Caco-2 (cell line): ENCODE measurements at regions not wholly inside any gene's neighbourhood (a gene's known extent, or its start where the extent isn't known, plus 50 kb on each side); places are given as distances from the start of the nearest gene placed in this dataset.

Source experiments
- BruUV-seq: library from RNA; stranded (reverse); fragments of 400-500 nt; replicated peaks from 2 replicates; lab custom pipeline; 2021; lab: Mats Ljungman, UMichigan
- CTCF ChIA-PET: fragments of 300-600 bp; sonication (Branson Sonifier 250); formaldehyde crosslinking; loops from one replicate; lab custom pipeline; 2022; ENCODE audit warnings: antibody characterized with exemption; lab: Charles Lee
- POLR2A ChIA-PET: fragments of 300-600 bp; sonication (Branson Sonifier 250); formaldehyde crosslinking; loops from one replicate; lab custom pipeline; 2022; ENCODE audit warnings: antibody characterized with exemption; lab: Charles Lee
- DNase-seq, 2 experiments: peaks; one replicate each; pipeline versions ENCODE4 v3.0.0 to v3.0.0-alpha.2; 2020 to 2022
- H3K27me3 ChIP-seq: replicated peaks from 2 replicates; pipeline ENCODE4 v1.6.0; 2011; ENCODE audit warnings: low read length; ENCODE audit not compliant: control insufficient read depth, insufficient read depth
- H3K36me3 ChIP-seq: 2 replicates; pipeline ENCODE4 v1.5.1; 2011; ENCODE audit warnings: low read length; ENCODE audit not compliant: control insufficient read depth, insufficient read depth
- H3K4me1 ChIP-seq: fragments of 250-450 bp; sonication (Bioruptor Pico); 2 replicates; pipeline ENCODE4 v1.5.1; 2020; ENCODE audit warnings: mild to moderate bottlenecking
- H3K4me3 ChIP-seq: 2 replicates; pipeline ENCODE4 v1.5.1; 2011; ENCODE audit warnings: low read depth, mild to moderate bottlenecking, control low read depth, low read length
- H3K9me3 ChIP-seq: fragments of 250-450 bp; sonication (Bioruptor Pico); 2 replicates; pipeline ENCODE4 v1.5.1; 2020; ENCODE audit warnings: mild to moderate bottlenecking, moderate library complexity
- H3K27ac Mint-ChIP-seq: one replicate; pipeline ENCODE4 v1.8.0; 2022; ENCODE audit warnings: mixed read lengths; ENCODE audit not compliant: unreplicated experiment
- H3K27me3 Mint-ChIP-seq: one replicate; pipeline ENCODE4 v1.8.0; 2022; ENCODE audit warnings: mixed read lengths; ENCODE audit not compliant: insufficient read depth, unreplicated experiment
- H3K36me3 Mint-ChIP-seq: one replicate; pipeline ENCODE4 v1.8.0; 2022; ENCODE audit warnings: mild to moderate bottlenecking, mixed read lengths; ENCODE audit not compliant: insufficient read depth, unreplicated experiment
- H3K4me1 Mint-ChIP-seq: one replicate; pipeline ENCODE4 v1.8.0; 2022; ENCODE audit warnings: low read depth, mixed read lengths; ENCODE audit not compliant: unreplicated experiment
- H3K4me3 Mint-ChIP-seq: one replicate; pipeline ENCODE4 v1.8.0; 2022; ENCODE audit warnings: mild to moderate bottlenecking, moderate library complexity, mixed read lengths; ENCODE audit not compliant: unreplicated experiment
- H3K9me3 Mint-ChIP-seq: one replicate; pipeline ENCODE4 v1.8.0; 2022; ENCODE audit warnings: mixed read lengths; ENCODE audit not compliant: unreplicated experiment
- intact Hi-C: fragments of 100-400 bp; cut with micrococcal nuclease; formaldehyde crosslinking; loops from one replicate; pipeline ENCODE4 v1.10.0; 2022; ENCODE audit not compliant: unreplicated experiment
- TF ChIP-seq, protein P1 (sequence below), 2 experiments: fragments of 200-600 bp in 1 of 2; IDR thresholded peaks; 1 replicate in 1 of 2; 2 replicates in 1 of 2; pipeline versions ENCODE4 v1.5.1 to v1.8.0; 2011 to 2022; ENCODE audit warnings: antibody characterized with exemption in 1 of 2, control low read depth in 1 of 2, inconsistent platforms in 1 of 2, low read depth in 1 of 2, low read length in 1 of 2, mild to moderate bottlenecking in 1 of 2, moderate library complexity in 1 of 2; ENCODE audit not compliant: insufficient read depth in 1 of 2, severe bottlenecking in 1 of 2, unreplicated experiment in 1 of 2

DNA sequence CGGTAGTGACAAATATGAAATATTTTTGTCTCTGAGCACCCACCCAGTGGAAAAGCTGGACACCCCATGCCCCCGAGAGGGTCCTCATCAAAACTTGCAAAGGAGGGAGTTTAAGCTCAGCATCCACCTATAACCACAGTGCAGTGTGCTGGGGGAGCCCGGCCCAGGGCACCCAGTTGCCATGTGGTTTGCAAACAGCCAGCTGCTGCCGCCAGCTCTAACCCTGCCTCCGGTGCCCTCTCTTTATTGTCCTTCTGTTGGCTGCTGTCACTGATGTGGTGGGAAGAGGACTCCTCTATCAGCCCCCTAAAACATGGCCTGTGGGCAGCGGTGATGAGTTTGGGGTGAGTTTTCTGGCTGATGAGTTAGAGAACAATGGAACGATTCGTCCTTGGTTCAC lies 160.9 kb upstream of the MVB12B start:
- Mint-ChIP-seq H3K27ac (no peak overlapping the region), H3K27me3 (peaks cover 15% of the 10 kb centered on the region), H3K9me3 (no peaks in the 10 kb centered on the region), H3K4me3 (no peak overlapping the region), H3K36me3 (no peaks in the 10 kb centered on the region), H3K4me1 (no peaks in the 10 kb centered on the region)
- TF ChIP-seq, protein P1, sequence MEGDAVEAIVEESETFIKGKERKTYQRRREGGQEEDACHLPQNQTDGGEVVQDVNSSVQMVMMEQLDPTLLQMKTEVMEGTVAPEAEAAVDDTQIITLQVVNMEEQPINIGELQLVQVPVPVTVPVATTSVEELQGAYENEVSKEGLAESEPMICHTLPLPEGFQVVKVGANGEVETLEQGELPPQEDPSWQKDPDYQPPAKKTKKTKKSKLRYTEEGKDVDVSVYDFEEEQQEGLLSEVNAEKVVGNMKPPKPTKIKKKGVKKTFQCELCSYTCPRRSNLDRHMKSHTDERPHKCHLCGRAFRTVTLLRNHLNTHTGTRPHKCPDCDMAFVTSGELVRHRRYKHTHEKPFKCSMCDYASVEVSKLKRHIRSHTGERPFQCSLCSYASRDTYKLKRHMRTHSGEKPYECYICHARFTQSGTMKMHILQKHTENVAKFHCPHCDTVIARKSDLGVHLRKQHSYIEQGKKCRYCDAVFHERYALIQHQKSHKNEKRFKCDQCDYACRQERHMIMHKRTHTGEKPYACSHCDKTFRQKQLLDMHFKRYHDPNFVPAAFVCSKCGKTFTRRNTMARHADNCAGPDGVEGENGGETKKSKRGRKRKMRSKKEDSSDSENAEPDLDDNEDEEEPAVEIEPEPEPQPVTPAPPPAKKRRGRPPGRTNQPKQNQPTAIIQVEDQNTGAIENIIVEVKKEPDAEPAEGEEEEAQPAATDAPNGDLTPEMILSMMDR (IDR thresholded peaks at IDR 0.05; ENCODE audit: insufficient read depth in 1 of 2, low read depth in 1 of 2, low read length in 1 of 2, severe bottlenecking in 1 of 2, unreplicated experiment in 1 of 2), result no peak
- Histone ChIP-seq H3K9me3 (no peaks in the 10 kb centered on the region), H3K27me3 (no peaks in the 10 kb centered on the region), H3K36me3 (no peaks in the 10 kb centered on the region), H3K4me1 (no peaks in the 10 kb centered on the region), H3K4me3 (no peak overlapping the region)
- no TSS peak for BruUV-seq
- CTCF ChIA-PET, result no interaction called here
- POLR2A ChIA-PET, result no interaction called here
- DNase-seq, result no peak
- intact Hi-C loops, result no loop called here

DNA sequence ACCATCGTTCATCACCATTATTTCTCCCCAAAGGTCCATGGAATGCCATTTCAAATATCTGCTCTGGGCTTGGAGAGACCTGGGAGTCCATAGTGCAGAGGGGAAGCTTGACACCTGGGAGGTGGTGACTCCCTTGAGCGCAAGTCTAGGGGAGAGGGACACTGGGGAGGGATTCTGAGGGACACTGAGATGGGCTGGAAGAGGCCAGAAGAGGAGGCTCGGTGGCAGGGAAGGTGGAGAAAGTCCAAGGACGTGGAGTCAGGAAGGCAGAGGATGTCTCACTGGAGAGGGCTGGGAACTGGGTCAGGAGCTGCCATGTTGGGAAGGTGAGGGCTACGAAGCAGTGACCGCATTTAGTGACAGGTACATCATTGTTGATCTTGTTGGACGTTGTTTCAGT lies 160.3 kb upstream of the MVB12B start:
- no peaks in the 10 kb centered on the region for H3K9me3 Mint-ChIP-seq
- no peaks in the 10 kb centered on the region for H3K4me1 ChIP-seq
- no peak overlapping the region for H3K27ac Mint-ChIP-seq
- no peaks in the 10 kb centered on the region for H3K27me3 ChIP-seq
- H3K36me3 Mint-ChIP-seq, result no peaks in the 10 kb centered on the region
- intact Hi-C loops, result no loop called here
- no peak for DNase-seq
- CTCF ChIA-PET, result no interaction called here
- H3K4me1 Mint-ChIP-seq, result no peaks in the 10 kb centered on the region
- no TSS peak for BruUV-seq
- no peaks in the 10 kb centered on the region for H3K9me3 ChIP-seq
- no peak overlapping the region for H3K4me3 Mint-ChIP-seq
- no peaks in the 10 kb centered on the region for H3K36me3 ChIP-seq
- H3K27me3 Mint-ChIP-seq, result peaks cover 15% of the 10 kb centered on the region
- H3K4me3 ChIP-seq, result no peak overlapping the region
- POLR2A ChIA-PET, result no interaction called here
- TF ChIP-seq, protein P1 (IDR thresholded peaks at IDR 0.05; ENCODE audit: insufficient read depth in 1 of 2, low read depth in 1 of 2, low read length in 1 of 2, severe bottlenecking in 1 of 2, unreplicated experiment in 1 of 2), result no peak

DNA sequence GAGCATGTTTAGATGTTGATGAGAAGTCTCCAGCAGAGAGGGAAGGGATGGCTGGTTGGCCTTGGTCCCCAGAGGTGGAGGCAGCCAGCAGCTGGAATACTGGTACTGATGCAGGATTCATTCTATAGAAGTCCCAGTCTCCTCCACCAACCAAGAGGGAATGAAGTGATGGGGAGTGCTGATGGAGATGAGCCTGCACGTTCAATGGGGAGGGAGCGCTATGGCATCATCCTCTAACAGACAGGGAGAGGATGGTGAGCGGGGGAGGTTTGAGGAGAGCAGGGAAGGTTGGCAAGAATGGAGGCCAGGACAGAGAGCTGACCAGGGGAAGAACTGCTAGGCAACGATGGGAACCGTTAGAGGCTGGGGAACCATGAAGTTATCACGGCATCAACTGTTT lies 159.8 kb upstream of the MVB12B start:
- Mint-ChIP-seq H3K9me3 (no peaks in the 10 kb centered on the region), H3K4me3 (no peak overlapping the region), H3K27ac (no peak overlapping the region), H3K4me1 (no peaks in the 10 kb centered on the region), H3K36me3 (no peaks in the 10 kb centered on the region), H3K27me3 (peaks cover 15% of the 10 kb centered on the region)
- CTCF ChIA-PET, result no interaction called here
- H3K4me1 ChIP-seq, result no peaks in the 10 kb centered on the region
- no peak for DNase-seq
- no peaks in the 10 kb centered on the region for H3K9me3 ChIP-seq
- H3K27me3 ChIP-seq, result no peaks in the 10 kb centered on the region
- H3K36me3 ChIP-seq, result no peaks in the 10 kb centered on the region
- TF ChIP-seq, protein P1 (IDR thresholded peaks at IDR 0.05; ENCODE audit: insufficient read depth in 1 of 2, low read depth in 1 of 2, low read length in 1 of 2, severe bottlenecking in 1 of 2, unreplicated experiment in 1 of 2), result no peak
- POLR2A ChIA-PET, result no interaction called here
- intact Hi-C loops, result no loop called here
- H3K4me3 ChIP-seq, result no peak overlapping the region
- no TSS peak for BruUV-seq
